Stimulated activated CD4-positive, alpha-beta T cell treated with anti-CD3 and anti-CD28 coated beads, Interleukin-2, amount 100 ng/mL, for 48 hours (primary cell): ENCODE measurements at regions not wholly inside any gene's neighbourhood (a gene's known extent, or its start where the extent isn't known, plus 50 kb on each side); places are given as distances from the start of the nearest gene placed in this dataset.
"Not testable (repeated sequence)": the region's sequence is repeated elsewhere in the genome, so short reads cannot be mapped to it uniquely, and the experiment has no call there.

Experiments
- DNase-seq, 2 donors: peaks; one replicate each; pipeline ENCODE4 v3.0.0-alpha.2; 2020

DNA sequence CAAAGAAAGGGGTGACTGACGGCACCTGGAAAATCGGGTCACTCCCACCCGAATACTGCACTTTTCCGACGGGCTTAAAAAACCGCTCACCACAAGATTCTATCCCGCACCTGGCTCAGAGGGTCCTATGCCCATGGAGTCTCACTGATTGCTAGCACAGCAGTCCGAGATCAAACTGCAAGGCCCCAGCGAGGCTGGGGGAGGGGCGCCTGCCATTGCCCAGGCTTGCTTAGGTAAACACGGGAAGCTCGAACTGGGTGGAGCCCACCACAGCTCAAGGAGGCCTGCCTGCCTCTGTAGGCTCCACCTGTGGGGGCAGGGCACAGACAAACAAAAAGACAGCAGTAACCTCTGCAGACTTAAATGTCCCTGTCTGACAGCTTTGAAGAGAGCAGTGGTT, 327.0 kb upstream of the MEIS2 start:
- DNase-seq, result not testable (repeated sequence)

DNA sequence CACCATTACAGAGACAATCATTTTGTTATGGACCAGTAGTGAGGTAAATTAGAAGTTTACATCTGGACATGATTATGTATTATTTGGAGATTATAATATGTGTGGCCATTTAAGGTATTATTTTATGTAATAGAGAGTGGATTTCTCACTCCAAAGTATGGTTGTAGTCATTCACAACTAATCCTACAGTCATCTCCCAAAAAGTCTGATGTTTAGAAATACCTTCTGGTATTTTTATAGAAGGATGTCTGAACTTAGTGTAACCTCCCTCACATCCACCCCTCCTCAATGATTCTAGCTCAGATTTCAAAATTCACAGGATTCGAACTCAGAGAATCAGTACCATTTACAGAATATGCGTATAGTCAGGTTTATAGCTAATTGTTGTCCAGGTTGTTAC, 346.6 kb upstream of the MEIS2 start:
- DNase-seq, result no peak

- DNase-seq, result no peak
Measured at GRCh38 chr15:37452498-37452897, 352.1 kb upstream of the MEIS2 start.

GRCh38 chr15:37480482-37480881, 380.1 kb upstream of the MEIS2 start:
- DNase-seq, result no peak

- DNase-seq, result no peak
Measured at GRCh38 chr15:37481126-37481525, 380.8 kb upstream of the MEIS2 start.

- DNase-seq, result no peak
Measured at GRCh38 chr15:37483779-37484178, 383.4 kb upstream of the MEIS2 start.

- DNase-seq, result no peak
Measured at GRCh38 chr15:37485056-37485455, 384.7 kb upstream of the MEIS2 start.

DNA sequence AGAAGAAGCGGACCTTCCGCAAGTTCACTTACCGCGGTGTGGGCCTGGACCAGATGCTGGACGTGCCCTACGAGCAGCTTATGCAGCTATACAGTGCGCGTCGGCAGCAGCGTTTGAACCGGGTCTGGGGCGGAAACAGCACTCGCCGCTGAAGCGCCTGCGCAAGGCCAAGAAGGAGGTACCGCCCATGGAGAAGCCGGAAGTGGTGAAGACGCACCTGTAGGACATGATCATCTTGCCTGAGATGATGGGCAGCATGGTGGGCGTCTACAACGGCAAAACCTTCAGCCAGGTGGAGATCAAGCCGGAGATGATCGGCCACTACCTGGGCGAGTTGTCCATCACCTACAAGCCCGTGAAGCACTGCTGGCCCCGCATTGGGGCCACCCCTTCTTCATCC, 390.4 kb upstream of the MEIS2 start:
- DNase-seq, result no peak

- no peak for DNase-seq
Measured at GRCh38 chr15:37516621-37517020, 416.3 kb upstream of the MEIS2 start.

GRCh38 chr15:37517191-37517895, 417.0 kb upstream of the MEIS2 start:
- DNase-seq, result no peak

- no peak for DNase-seq
Measured at GRCh38 chr15:37518436-37518835, 416.0 kb upstream of the TMCO5A start.

GRCh38 chr15:37520026-37520425, 414.4 kb upstream of the TMCO5A start:
- no peak for DNase-seq

DNA sequence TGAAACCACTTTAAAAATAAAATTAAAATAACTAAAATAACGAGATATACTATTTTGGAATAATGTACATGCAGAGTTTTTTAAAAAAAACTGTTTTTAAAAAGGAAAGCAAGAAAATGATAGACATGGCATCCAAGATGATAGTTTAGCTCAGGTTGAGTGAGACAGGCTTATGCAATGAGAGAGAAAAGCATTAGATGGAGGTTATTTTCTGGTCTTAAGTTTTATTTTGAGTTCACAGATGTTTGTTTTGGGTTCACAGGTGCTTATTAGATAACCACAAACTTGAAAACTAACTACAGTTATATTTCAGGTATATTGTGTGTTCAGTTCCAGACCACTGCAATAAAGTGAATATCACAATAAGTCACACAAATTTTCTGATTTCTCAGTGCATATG, 413.6 kb upstream of the TMCO5A start:
- DNase-seq, result no peak

DNA sequence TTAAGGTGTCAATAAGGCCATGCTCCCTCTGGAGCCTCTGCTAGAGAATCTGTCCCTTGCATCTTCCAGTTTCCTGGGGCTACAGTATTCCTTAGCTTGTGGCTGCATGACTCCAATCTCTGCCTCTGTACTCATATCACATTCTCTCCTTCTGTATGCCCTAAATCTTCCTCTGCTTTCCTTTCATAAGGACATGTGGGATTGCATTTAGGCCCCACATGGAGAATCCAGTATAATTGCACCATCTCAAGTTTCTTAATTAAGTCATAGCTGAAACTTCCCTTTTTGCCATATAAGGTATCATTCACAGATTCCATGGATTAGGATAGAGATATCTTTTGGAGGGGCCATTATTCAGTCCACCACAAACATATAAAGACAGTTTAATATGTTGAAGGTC, 409.8 kb upstream of the TMCO5A start:
- no peak for DNase-seq

DNA sequence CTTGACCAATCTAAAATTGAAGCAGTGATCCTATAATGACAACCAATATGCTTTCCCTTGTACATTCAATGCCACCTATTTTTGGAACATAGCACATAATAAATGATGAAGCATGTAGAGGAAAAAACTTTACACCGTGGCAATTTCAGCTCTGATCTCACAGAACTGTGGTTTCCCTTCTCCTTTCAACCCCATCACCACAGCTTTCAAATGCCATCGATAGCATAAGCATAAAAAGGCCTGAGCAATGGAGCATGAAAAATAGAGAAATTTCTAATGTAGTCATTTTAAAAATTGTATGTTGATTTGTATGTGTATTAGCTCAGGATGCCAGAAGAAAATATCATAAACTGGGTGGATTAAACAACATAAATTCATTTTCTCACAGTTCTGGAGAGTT, 406.0 kb upstream of the TMCO5A start:
- no peak for DNase-seq

- DNase-seq, result no peak
Measured at GRCh38 chr15:37536967-37537605, 397.4 kb upstream of the TMCO5A start.

GRCh38 chr15:37537802-37538201, 396.6 kb upstream of the TMCO5A start:
- DNase-seq, result no peak

GRCh38 chr15:37548116-37548515, 386.3 kb upstream of the TMCO5A start:
- DNase-seq, result no peak

DNA sequence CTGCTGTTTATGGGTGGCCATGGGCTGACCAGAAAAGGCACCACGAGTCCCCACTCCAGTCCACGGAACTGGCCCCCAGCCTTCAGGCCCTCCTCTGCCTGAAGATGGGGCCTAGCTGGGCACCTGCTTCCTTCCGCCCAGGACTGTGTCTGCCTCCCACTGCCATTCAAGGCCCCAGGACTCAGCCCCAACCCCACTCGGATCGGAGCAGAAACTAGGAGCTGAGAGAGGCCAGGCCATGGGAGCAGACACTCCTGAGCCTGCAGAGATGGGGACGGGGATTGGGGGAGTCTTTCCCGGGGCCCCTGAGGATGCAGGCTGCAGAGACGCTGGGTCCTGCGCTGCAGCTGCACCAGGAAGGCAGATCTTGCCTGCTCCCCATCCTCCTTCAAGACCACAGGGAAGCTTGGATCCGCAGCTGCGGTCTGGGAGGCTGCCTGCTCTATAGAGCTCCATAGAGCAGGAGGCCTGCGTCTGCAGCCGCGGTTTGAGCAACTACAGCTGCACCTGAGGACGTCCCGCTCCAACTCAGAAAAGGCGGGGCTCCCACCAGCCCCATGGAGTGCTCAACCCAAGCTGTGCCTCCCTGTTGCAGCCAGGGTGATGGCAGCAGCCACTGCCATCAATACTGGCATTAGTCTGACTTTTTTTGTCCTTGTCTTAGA, 383.9 kb upstream of the TMCO5A start:
- no peak for DNase-seq

DNA sequence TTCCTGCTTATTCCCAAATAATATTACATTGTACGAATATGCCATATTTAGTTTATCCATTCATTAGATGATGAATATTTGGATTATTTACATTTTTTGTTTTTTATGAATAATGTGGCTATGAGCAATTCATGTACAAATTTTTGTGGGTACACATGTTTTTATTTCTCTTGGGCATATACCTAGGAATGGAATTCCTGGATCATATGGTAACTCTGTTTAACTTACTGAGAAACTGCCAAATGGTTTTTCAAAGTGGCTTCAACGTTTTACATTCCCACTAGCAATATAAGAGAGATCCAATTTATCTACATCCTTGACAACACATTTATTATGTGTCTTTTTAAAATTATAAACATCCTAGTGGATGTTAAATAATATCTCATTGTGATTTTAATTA, 362.0 kb upstream of the TMCO5A start:
- no peak for DNase-seq

DNA sequence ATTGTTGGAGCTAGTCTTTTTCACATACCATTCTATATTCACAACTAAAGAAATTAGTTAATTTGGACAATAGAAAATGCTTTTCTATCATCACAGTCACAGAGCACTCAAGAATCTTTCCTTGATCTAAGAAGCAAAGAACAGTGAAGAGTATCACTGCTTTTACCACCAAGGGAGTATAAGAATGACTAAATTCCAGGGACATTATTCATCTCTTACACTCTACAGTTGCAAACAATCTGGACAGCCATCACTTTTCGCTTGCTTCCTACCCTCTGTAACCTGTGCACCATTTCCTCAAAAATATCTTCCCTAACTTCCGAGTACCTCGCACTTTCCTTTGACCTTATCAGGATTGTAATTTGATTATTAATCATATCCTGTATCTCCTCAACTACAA, 359.5 kb upstream of the TMCO5A start:
- DNase-seq, result no peak

DNA sequence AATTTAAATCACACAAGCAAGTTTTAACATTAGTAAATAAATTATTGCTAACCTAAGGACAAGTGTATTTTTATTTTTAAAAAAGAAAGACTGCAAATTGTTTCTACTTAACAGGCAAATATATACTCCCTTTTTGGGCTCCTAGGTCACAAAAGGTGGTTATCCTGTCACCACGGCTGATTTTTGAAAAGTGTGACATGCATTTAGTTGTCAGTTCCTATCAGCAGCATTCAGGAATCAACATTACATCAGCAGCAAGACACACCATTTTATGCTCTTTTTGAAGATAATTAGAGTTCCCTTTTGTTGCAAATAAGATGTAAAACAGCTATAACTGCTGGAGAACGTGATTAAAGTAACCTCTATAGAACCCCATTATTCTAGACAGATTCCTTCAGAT, 357.5 kb upstream of the TMCO5A start:
- no peak for DNase-seq

- no peak for DNase-seq
Measured at GRCh38 chr15:37581866-37582532, 352.4 kb upstream of the TMCO5A start.

- no peak for DNase-seq
Measured at GRCh38 chr15:37582852-37583251, 351.6 kb upstream of the TMCO5A start.
